GM23338 (cell line): ENCODE measurements at regions not wholly inside any gene's neighbourhood (a gene's known extent, or its start where the extent isn't known, plus 50 kb on each side); places are given as distances from the start of the nearest gene placed in this dataset.

Experiments used
- ATAC-seq: fragments of 200-7000 bp; cut with Tn5 transposase; 3 replicates; pipeline ENCODE4 v1.9.1; 2020
- DNase-seq: peaks from one replicate; pipeline ENCODE4 v3.0.0-alpha.2; 2015; ENCODE audit warnings: low spot score
- H2AFZ ChIP-seq: fragments of 200-600 bp; sonication (generic); 2 replicates; pipeline ENCODE4 v1.8.0; 2016; ENCODE audit warnings: antibody characterized with exemption, mild to moderate bottlenecking, moderate library complexity
- H3F3A ChIP-seq: fragments of 200-600 bp; sonication (generic); replicated peaks from 2 replicates; pipeline ENCODE4 v1.8.0; 2017; ENCODE audit warnings: antibody characterized with exemption, mixed run types, low read depth
- H3K27ac ChIP-seq: fragments of 200-600 bp; sonication (generic); 2 replicates; pipeline ENCODE4 v1.6.1; 2016; ENCODE audit warnings: low read depth
- H3K27me3 ChIP-seq: fragments of 200-600 bp; sonication (generic); 2 replicates; pipeline ENCODE4 v1.8.0; 2016; ENCODE audit warnings: mild to moderate bottlenecking, mixed run types, moderate library complexity; ENCODE audit not compliant: insufficient read depth
- H3K36me3 ChIP-seq: fragments of 200-600 bp; sonication (generic); 2 replicates; pipeline ENCODE4 v1.8.0; 2016; ENCODE audit warnings: mild to moderate bottlenecking; ENCODE audit not compliant: insufficient read depth
- H3K4me1 ChIP-seq: fragments of 200-600 bp; sonication (generic); 2 replicates; pipeline ENCODE4 v1.8.0; 2016; ENCODE audit warnings: mild to moderate bottlenecking, moderate library complexity; ENCODE audit not compliant: insufficient read depth
- H3K4me2 ChIP-seq: fragments of 200-600 bp; sonication (generic); 2 replicates; pipeline ENCODE4 v1.7.1; 2017; ENCODE audit warnings: mixed run types
- H3K4me3 ChIP-seq: fragments of 200-600 bp; sonication (generic); 2 replicates; pipeline ENCODE4 v1.6.1; 2016; ENCODE audit warnings: mixed run types
- H3K79me2 ChIP-seq: fragments of 200-600 bp; sonication (generic); replicated peaks from 2 replicates; pipeline ENCODE4 v1.8.0; 2017; ENCODE audit warnings: mild to moderate bottlenecking; ENCODE audit not compliant: insufficient read depth
- H3K9me2 ChIP-seq: fragments of 200-600 bp; sonication (generic); 2 replicates; pipeline ENCODE4 v1.8.0; 2017; ENCODE audit not compliant: insufficient read depth
- H4K20me1 ChIP-seq: fragments of 200-600 bp; sonication (generic); replicated peaks from 2 replicates; pipeline ENCODE4 v1.8.0; 2017; ENCODE audit warnings: mild to moderate bottlenecking; ENCODE audit not compliant: insufficient read depth
- H3K27ac Mint-ChIP-seq: 2 replicates; pipeline ENCODE4 v1.8.0; 2020; ENCODE audit warnings: inconsistent platforms, mild to moderate bottlenecking, moderate library complexity, mixed read lengths
- H3K27me3 Mint-ChIP-seq: 3 replicates; pipeline ENCODE4 v1.8.0; 2022; ENCODE audit warnings: low read depth, mild to moderate bottlenecking, moderate library complexity, mixed read lengths, inconsistent platforms; ENCODE audit not compliant: insufficient read depth, poor library complexity
- H3K36me3 Mint-ChIP-seq: 3 replicates; pipeline ENCODE4 v1.8.0; 2021; ENCODE audit warnings: low read depth, mild to moderate bottlenecking, inconsistent platforms, moderate library complexity, mixed read lengths
- H3K4me1 Mint-ChIP-seq: 3 replicates; pipeline ENCODE4 v1.8.0; 2020; ENCODE audit warnings: mild to moderate bottlenecking, inconsistent platforms, mixed read lengths
- H3K4me3 Mint-ChIP-seq: 3 replicates; pipeline ENCODE4 v1.8.0; 2021; ENCODE audit warnings: moderate library complexity, mild to moderate bottlenecking, inconsistent platforms, mixed read lengths
- H3K9me3 Mint-ChIP-seq: 3 replicates; pipeline ENCODE4 v1.8.0; 2020; ENCODE audit warnings: moderate library complexity, mild to moderate bottlenecking, inconsistent platforms, mixed read lengths
- CREB1 ChIP-seq: fragments of 250-450 bp; sonication (Bioruptor Pico); IDR thresholded peaks from 2 replicates; pipeline ENCODE4 v1.5.0; 2020; ENCODE audit warnings: low read depth, mild to moderate bottlenecking, moderate library complexity
- EZH2 ChIP-seq: fragments of 200-600 bp; sonication (generic); IDR thresholded peaks from one replicate; pipeline ENCODE4 v1.8.0; 2017; ENCODE audit warnings: antibody characterized with exemption, mild to moderate bottlenecking, low read depth; ENCODE audit not compliant: unreplicated experiment
- EZH2phosphoT487 ChIP-seq: fragments of 200-600 bp; sonication (generic); IDR thresholded peaks from one replicate; pipeline ENCODE4 v1.8.1; 2018; ENCODE audit warnings: antibody characterized with exemption; ENCODE audit not compliant: unreplicated experiment
- NANOG ChIP-seq: IDR thresholded peaks from 2 replicates; pipeline ENCODE4 v1.6.1; 2016; ENCODE audit warnings: antibody characterized with exemption, borderline replicate concordance
- POLR2AphosphoS5 ChIP-seq: IDR thresholded peaks from 2 replicates; pipeline ENCODE4 v1.6.1; 2016; ENCODE audit warnings: antibody characterized with exemption, low read depth
- STAT1 ChIP-seq: IDR thresholded peaks from one replicate; pipeline ENCODE4 v1.6.1; 2016; ENCODE audit warnings: antibody characterized with exemption; ENCODE audit not compliant: unreplicated experiment
- ZNF114 ChIP-seq: fragments of 250-450 bp; sonication (Bioruptor Pico); IDR thresholded peaks from 2 replicates; pipeline ENCODE4 v1.5.0; 2020; ENCODE audit warnings: mild to moderate bottlenecking, moderate library complexity
- ZNF331 ChIP-seq: fragments of 250-450 bp; sonication (Bioruptor Pico); IDR thresholded peaks from 2 replicates; pipeline ENCODE4 v1.5.0; 2020; ENCODE audit warnings: low read depth, mild to moderate bottlenecking, moderate library complexity
- TF ChIP-seq, protein P1 (sequence below): IDR thresholded peaks from one replicate; pipeline ENCODE4 v1.6.1; 2018; ENCODE audit warnings: antibody characterized with exemption; ENCODE audit not compliant: unreplicated experiment
- TF ChIP-seq, protein P2 (sequence below), 2 experiments: fragments of 200-600 bp in 1 of 2; sonication (generic) in 1 of 2; conservative IDR thresholded peaks; 2 replicates each; pipeline versions ENCODE4 v1.5.1 to v1.6.1; 2016 to 2017; ENCODE audit warnings: antibody characterized with exemption in 2 of 2, low read depth in 2 of 2, mild to moderate bottlenecking in 2 of 2, moderate library complexity in 1 of 2
- TF ChIP-seq, protein P3 (sequence below): IDR thresholded peaks from 2 replicates; pipeline ENCODE4 v1.6.1; 2016; ENCODE audit warnings: antibody characterized with exemption

DNA sequence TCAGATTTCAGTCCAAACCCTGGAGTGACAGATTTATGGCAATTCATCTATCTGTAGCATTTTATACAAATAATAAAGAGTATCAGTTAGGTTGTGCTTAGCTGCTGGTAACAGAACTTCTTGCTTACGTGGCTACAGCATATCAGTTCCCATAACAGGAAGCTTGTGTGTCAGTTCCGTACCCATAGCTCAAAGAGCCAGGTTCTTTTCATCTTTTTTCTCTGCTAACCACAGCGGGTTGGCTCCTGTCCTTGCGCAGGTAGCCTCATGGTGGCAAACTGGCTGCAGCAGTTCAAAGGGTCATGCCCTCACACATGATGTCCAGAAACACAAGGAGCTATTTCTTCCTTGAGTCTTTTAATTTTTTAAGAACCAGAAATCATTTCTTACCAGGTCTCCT lies 1041.8 kb downstream of the GATA3 start (continued):
- TF ChIP-seq, protein P1, sequence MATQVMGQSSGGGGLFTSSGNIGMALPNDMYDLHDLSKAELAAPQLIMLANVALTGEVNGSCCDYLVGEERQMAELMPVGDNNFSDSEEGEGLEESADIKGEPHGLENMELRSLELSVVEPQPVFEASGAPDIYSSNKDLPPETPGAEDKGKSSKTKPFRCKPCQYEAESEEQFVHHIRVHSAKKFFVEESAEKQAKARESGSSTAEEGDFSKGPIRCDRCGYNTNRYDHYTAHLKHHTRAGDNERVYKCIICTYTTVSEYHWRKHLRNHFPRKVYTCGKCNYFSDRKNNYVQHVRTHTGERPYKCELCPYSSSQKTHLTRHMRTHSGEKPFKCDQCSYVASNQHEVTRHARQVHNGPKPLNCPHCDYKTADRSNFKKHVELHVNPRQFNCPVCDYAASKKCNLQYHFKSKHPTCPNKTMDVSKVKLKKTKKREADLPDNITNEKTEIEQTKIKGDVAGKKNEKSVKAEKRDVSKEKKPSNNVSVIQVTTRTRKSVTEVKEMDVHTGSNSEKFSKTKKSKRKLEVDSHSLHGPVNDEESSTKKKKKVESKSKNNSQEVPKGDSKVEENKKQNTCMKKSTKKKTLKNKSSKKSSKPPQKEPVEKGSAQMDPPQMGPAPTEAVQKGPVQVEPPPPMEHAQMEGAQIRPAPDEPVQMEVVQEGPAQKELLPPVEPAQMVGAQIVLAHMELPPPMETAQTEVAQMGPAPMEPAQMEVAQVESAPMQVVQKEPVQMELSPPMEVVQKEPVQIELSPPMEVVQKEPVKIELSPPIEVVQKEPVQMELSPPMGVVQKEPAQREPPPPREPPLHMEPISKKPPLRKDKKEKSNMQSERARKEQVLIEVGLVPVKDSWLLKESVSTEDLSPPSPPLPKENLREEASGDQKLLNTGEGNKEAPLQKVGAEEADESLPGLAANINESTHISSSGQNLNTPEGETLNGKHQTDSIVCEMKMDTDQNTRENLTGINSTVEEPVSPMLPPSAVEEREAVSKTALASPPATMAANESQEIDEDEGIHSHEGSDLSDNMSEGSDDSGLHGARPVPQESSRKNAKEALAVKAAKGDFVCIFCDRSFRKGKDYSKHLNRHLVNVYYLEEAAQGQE, result no peak
- no peak for TF ChIP-seq NANOG
- no peak for TF ChIP-seq EZH2phosphoT487
- TF ChIP-seq ZNF331 (CRISPR knock-in tag), result no peak
- no peak for TF ChIP-seq EZH2
- TF ChIP-seq STAT1, result no peak
- TF ChIP-seq ZNF114 (CRISPR knock-in tag), result no peak
- TF ChIP-seq, protein P2, sequence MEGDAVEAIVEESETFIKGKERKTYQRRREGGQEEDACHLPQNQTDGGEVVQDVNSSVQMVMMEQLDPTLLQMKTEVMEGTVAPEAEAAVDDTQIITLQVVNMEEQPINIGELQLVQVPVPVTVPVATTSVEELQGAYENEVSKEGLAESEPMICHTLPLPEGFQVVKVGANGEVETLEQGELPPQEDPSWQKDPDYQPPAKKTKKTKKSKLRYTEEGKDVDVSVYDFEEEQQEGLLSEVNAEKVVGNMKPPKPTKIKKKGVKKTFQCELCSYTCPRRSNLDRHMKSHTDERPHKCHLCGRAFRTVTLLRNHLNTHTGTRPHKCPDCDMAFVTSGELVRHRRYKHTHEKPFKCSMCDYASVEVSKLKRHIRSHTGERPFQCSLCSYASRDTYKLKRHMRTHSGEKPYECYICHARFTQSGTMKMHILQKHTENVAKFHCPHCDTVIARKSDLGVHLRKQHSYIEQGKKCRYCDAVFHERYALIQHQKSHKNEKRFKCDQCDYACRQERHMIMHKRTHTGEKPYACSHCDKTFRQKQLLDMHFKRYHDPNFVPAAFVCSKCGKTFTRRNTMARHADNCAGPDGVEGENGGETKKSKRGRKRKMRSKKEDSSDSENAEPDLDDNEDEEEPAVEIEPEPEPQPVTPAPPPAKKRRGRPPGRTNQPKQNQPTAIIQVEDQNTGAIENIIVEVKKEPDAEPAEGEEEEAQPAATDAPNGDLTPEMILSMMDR (conservative IDR thresholded peaks at IDR 0.05; ENCODE audit: low read depth in 2 of 2), result no peak
- TF ChIP-seq, protein P3, sequence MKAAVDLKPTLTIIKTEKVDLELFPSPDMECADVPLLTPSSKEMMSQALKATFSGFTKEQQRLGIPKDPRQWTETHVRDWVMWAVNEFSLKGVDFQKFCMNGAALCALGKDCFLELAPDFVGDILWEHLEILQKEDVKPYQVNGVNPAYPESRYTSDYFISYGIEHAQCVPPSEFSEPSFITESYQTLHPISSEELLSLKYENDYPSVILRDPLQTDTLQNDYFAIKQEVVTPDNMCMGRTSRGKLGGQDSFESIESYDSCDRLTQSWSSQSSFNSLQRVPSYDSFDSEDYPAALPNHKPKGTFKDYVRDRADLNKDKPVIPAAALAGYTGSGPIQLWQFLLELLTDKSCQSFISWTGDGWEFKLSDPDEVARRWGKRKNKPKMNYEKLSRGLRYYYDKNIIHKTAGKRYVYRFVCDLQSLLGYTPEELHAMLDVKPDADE, result no peak

DNA sequence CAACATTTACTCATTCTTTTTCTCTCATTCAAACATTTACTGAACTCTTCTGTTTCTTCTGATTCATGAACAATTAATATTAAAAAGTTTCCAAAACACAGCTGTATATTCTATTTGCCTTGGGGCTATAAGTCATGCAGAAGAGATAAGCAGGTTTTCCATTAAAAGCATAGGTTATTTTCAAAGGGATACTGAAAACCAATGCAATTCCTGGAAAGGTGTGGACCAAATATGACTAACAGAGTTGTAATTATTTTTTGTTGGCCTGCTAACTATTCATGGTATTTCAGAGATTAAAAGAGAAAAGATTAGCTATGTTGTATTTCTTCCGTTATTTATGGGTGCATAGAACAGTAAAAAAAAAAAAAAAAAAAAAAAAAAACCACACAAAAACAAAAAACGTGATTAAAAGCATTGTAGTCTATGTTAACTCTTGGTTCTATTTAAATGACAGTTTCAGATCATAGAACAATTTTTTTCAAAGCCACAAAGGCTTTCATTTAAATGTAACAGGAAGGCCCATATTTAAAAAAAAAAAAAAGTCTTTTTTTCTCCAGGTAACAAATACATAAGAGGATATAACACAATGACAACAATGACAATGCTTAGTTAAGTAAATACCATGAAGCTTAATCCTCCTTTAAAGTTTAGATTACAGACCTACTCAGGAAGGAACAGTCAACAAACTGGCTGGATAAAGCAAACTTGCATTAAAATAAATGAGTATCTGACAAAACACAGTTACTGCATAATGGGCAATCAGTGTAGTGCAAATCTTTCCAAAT lies 1042.9 kb downstream of the GATA3 start:
- no peak overlapping the region for H2AFZ ChIP-seq
- no peaks in the 10 kb centered on the region; the same call in 1 of the 2 replicates for H4K20me1 ChIP-seq
- H3K79me2 ChIP-seq, result no peaks in the 10 kb centered on the region
- ATAC-seq (peak; percentile 49; the same call in 2 of the 3 replicates), DNase-seq (peak; percentile 39)
- no peak overlapping the region for H3K4me2 ChIP-seq
- no peaks in the 10 kb centered on the region for H3K36me3 ChIP-seq
- Mint-ChIP-seq H3K9me3 (no peaks in the 10 kb centered on the region), H3K27me3 (peaks cover 80% of the 10 kb centered on the region), H3K27ac (no peak overlapping the region), H3K4me3 (no peak overlapping the region), H3K4me1 (no peaks in the 10 kb centered on the region), H3K36me3 (no peaks in the 10 kb centered on the region)
- no peak overlapping the region for H3K27ac ChIP-seq
- no peaks in the 10 kb centered on the region for H3K4me1 ChIP-seq
- H3F3A ChIP-seq, result no peaks in the 10 kb centered on the region
- no peak overlapping the region for H3K4me3 ChIP-seq
- H3K27me3 ChIP-seq, result peaks cover 100% of the 10 kb centered on the region
- 0 out of 2 replicates have a peak, but pooled peaks have one; percentile 30 for TF ChIP-seq POLR2AphosphoS5
- no peak for TF ChIP-seq CREB1 (CRISPR knock-in tag)
- TF ChIP-seq NANOG, result peak; percentile 92
- H3K9me2 ChIP-seq, result no peaks in the 10 kb centered on the region
